Naive thymus-derived CD4-positive, alpha-beta T cell (primary cell): ENCODE measurements at regions not wholly inside any gene's neighbourhood (a gene's known extent, or its start where the extent isn't known, plus 50 kb on each side); places are given as distances from the start of the nearest gene placed in this dataset.

Experiments used
- ATAC-seq: fragments of 150-1000 bp; cut with Tn5 transposase; 2 replicates; pipeline ENCODE4 v1.10.0; 2021; ENCODE audit warnings: mild to moderate bottlenecking, moderate library complexity
- CTCF ChIA-PET: fragments of 350-600 bp; sonication (Branson Sonifier 250); formaldehyde crosslinking; loops from one replicate; lab custom pipeline; 2021; ENCODE audit warnings: antibody characterized with exemption; lab: Charles Lee
- POLR2A ChIA-PET: fragments of 350-600 bp; sonication (Branson Sonifier 250); formaldehyde crosslinking; loops from one replicate; lab custom pipeline; 2021; ENCODE audit warnings: antibody characterized with exemption, inconsistent platforms; lab: Charles Lee
- DNase-seq, 9 donors: peaks; one replicate each; pipeline versions ENCODE4 v3.0.0 to v3.0.0-alpha.2; 2020 to 2022; ENCODE audit warnings: mixed read lengths in 1 of 9
- H3K27ac ChIP-seq: one replicate; pipeline ENCODE4 v1.7.0; 2013; ENCODE audit warnings: mild to moderate bottlenecking, low read depth, low read length, moderate library complexity
- H3K27me3 ChIP-seq, 2 donors: one replicate each; pipeline ENCODE4 v1.7.0; 2013; ENCODE audit warnings: low read length in 2 of 2, mild to moderate bottlenecking in 2 of 2, moderate library complexity in 2 of 2; ENCODE audit not compliant: control insufficient read depth in 2 of 2, insufficient read depth in 2 of 2
- H3K36me3 ChIP-seq, 3 experiments: 1 replicate in 2 of 3; 2 replicates in 1 of 3; pipeline ENCODE4 v1.7.0; 2013; ENCODE audit warnings: low read length in 3 of 3, mild to moderate bottlenecking in 3 of 3, moderate library complexity in 1 of 3; ENCODE audit not compliant: insufficient read depth in 3 of 3, control insufficient read depth in 2 of 3
- H3K4me1 ChIP-seq, 2 donors: one replicate each; pipeline ENCODE4 v1.7.0; 2013; ENCODE audit warnings: low read length in 2 of 2, mild to moderate bottlenecking in 2 of 2, moderate library complexity in 1 of 2; ENCODE audit not compliant: control insufficient read depth in 2 of 2, insufficient read depth in 2 of 2
- H3K4me3 ChIP-seq: 2 replicates; pipeline ENCODE4 v1.7.0; 2013; ENCODE audit warnings: mild to moderate bottlenecking, low read length
- H3K9me3 ChIP-seq, 3 experiments: 1 replicate in 2 of 3; 2 replicates in 1 of 3; pipeline ENCODE4 v1.7.0; 2013; ENCODE audit warnings: low read length in 3 of 3; ENCODE audit not compliant: control insufficient read depth in 2 of 3
- H3K27ac Mint-ChIP-seq, 9 donors: one replicate each; pipeline ENCODE4 v1.8.0; 2020 to 2022; ENCODE audit warnings: mixed read lengths in 9 of 9, mild to moderate bottlenecking in 8 of 9, moderate library complexity in 5 of 9, inconsistent platforms in 2 of 9
- H3K27me3 Mint-ChIP-seq, 5 donors: one replicate each; pipeline ENCODE4 v1.8.0; 2021 to 2022; ENCODE audit warnings: mixed read lengths in 5 of 5, mild to moderate bottlenecking in 1 of 5
- H3K36me3 Mint-ChIP-seq, 5 donors: one replicate each; pipeline ENCODE4 v1.8.0; 2020 to 2022; ENCODE audit warnings: mixed read lengths in 5 of 5, mild to moderate bottlenecking in 3 of 5, inconsistent platforms in 1 of 5
- H3K4me1 Mint-ChIP-seq, 7 donors: one replicate each; pipeline ENCODE4 v1.8.0; 2020 to 2022; ENCODE audit warnings: mixed read lengths in 7 of 7, mild to moderate bottlenecking in 3 of 7, inconsistent platforms in 1 of 7
- H3K4me3 Mint-ChIP-seq, 10 donors: one replicate each; pipeline ENCODE4 v1.8.0; 2020 to 2022; ENCODE audit warnings: mild to moderate bottlenecking in 10 of 10, mixed read lengths in 10 of 10, moderate library complexity in 6 of 10, inconsistent platforms in 2 of 10
- H3K9me3 Mint-ChIP-seq, 11 donors: one replicate each; pipeline ENCODE4 v1.8.0; 2020 to 2022; ENCODE audit warnings: mixed read lengths in 11 of 11, mild to moderate bottlenecking in 4 of 11, inconsistent platforms in 1 of 11, moderate library complexity in 1 of 11
- intact Hi-C, 2 donors: fragments of 100-400 bp; cut with micrococcal nuclease; formaldehyde crosslinking; loops; one replicate each; pipeline ENCODE4 v1.15.1; 2023

- Histone ChIP-seq H3K4me1 (no peaks in the 10 kb centered on the region), H3K36me3 (no peaks in the 10 kb centered on the region), H3K9me3 (no peaks in the 10 kb centered on the region), H3K27me3 (no peaks in the 10 kb centered on the region), H3K4me3 (no peak overlapping the region), H3K27ac (no peak overlapping the region)
- POLR2A ChIA-PET: no interaction called here
- H3K9me3 Mint-ChIP-seq: peaks cover 0 to 1% (median 0%) of the 10 kb centered on the region in 11 donors
- no peak overlapping the region for H3K4me3 Mint-ChIP-seq
- DNase-seq (no peak), ATAC-seq (no peak)
- CTCF ChIA-PET: no interaction called here
- H3K27ac Mint-ChIP-seq: no peak overlapping the region
- intact Hi-C loops: no loop called here
- H3K27me3 Mint-ChIP-seq: peaks cover 13 to 41% (median 19%) of the 10 kb centered on the region in 5 donors
- H3K4me1 Mint-ChIP-seq: peaks cover 0 to 6% (median 0%) of the 10 kb centered on the region in 7 donors
- no peaks in the 10 kb centered on the region for H3K36me3 Mint-ChIP-seq
Observed at GRCh38 chr20:57061051-57061900, 205.2 kb downstream of the BMP7 start.

- no peak for ATAC-seq
- Histone ChIP-seq H3K36me3 (no peaks in the 10 kb centered on the region), H3K27ac (no peak overlapping the region), H3K27me3 (no peaks in the 10 kb centered on the region), H3K4me1 (no peaks in the 10 kb centered on the region), H3K4me3 (no peak overlapping the region), H3K9me3 (no peaks in the 10 kb centered on the region)
- peaks cover 13 to 42% (median 27%) of the 10 kb centered on the region in 5 donors for H3K27me3 Mint-ChIP-seq
- no peaks in the 10 kb centered on the region for H3K36me3 Mint-ChIP-seq
- CTCF ChIA-PET: no interaction called here
- POLR2A ChIA-PET: no interaction called here
- no peak overlapping the region for H3K4me3 Mint-ChIP-seq
- peaks cover 0 to 3% (median 0%) of the 10 kb centered on the region in 11 donors for H3K9me3 Mint-ChIP-seq
- intact Hi-C loops: no loop called here
- no peak for DNase-seq
- H3K4me1 Mint-ChIP-seq: peaks cover 0 to 6% (median 0%) of the 10 kb centered on the region in 7 donors
- H3K27ac Mint-ChIP-seq: no peak overlapping the region
Observed at GRCh38 chr20:57062241-57062640, 204.2 kb downstream of the BMP7 start.

- no peak overlapping the region for H3K27ac Mint-ChIP-seq
- H3K27me3 ChIP-seq: no peaks in the 10 kb centered on the region
Observed at GRCh38 chr20:57062696-57063270, 203.7 kb downstream of the BMP7 start.

GRCh38 chr20:57064836-57065235 lies 201.6 kb downstream of the BMP7 start:
- Mint-ChIP-seq H3K4me3 (no peak overlapping the region), H3K27me3 (peaks cover 19 to 46% (median 33%) of the 10 kb centered on the region in 5 donors), H3K4me1 (no peaks in the 10 kb centered on the region), H3K9me3 (peaks cover 0 to 4% (median 0%) of the 10 kb centered on the region in 11 donors), H3K27ac (no peak overlapping the region), H3K36me3 (no peaks in the 10 kb centered on the region)
- CTCF ChIA-PET: no interaction called here
- Histone ChIP-seq H3K4me3 (no peak overlapping the region), H3K9me3 (no peaks in the 10 kb centered on the region), H3K36me3 (no peaks in the 10 kb centered on the region), H3K27me3 (no peaks in the 10 kb centered on the region), H3K4me1 (no peaks in the 10 kb centered on the region), H3K27ac (no peak overlapping the region)
- POLR2A ChIA-PET: no interaction called here
- DNase-seq (no peak), ATAC-seq (no peak)
- intact Hi-C loops: no loop called here

More at GRCh38 chr20:57062696-57063270, 203.7 kb downstream of the BMP7 start:
- CTCF ChIA-PET: no interaction called here
- Histone ChIP-seq H3K9me3 (no peaks in the 10 kb centered on the region), H3K27ac (no peak overlapping the region), H3K4me1 (no peaks in the 10 kb centered on the region), H3K4me3 (no peak overlapping the region), H3K36me3 (no peaks in the 10 kb centered on the region)
- no peak overlapping the region for H3K4me3 Mint-ChIP-seq
- peaks cover 13 to 42% (median 30%) of the 10 kb centered on the region in 5 donors for H3K27me3 Mint-ChIP-seq
- no peaks in the 10 kb centered on the region for H3K36me3 Mint-ChIP-seq
- H3K9me3 Mint-ChIP-seq: peaks cover 0 to 3% (median 0%) of the 10 kb centered on the region in 11 donors
- POLR2A ChIA-PET: no interaction called here
- no peak for ATAC-seq
- DNase-seq: no peak
- peaks cover 0 to 6% (median 0%) of the 10 kb centered on the region in 7 donors for H3K4me1 Mint-ChIP-seq
- intact Hi-C loops: no loop called here

- Mint-ChIP-seq H3K4me1 (no peaks in the 10 kb centered on the region), H3K27me3 (peaks cover 22 to 49% (median 33%) of the 10 kb centered on the region in 5 donors), H3K27ac (no peak overlapping the region), H3K4me3 (no peak overlapping the region), H3K9me3 (peaks cover 0 to 4% (median 0%) of the 10 kb centered on the region in 11 donors), H3K36me3 (no peaks in the 10 kb centered on the region)
- no peaks in the 10 kb centered on the region for H3K4me1 ChIP-seq
- POLR2A ChIA-PET: no interaction called here
- H3K27ac ChIP-seq: no peak overlapping the region
- DNase-seq (no peak), ATAC-seq (no peak)
- no peak overlapping the region for H3K4me3 ChIP-seq
- no peaks in the 10 kb centered on the region for H3K9me3 ChIP-seq
- intact Hi-C loops: no loop called here
- no peaks in the 10 kb centered on the region for H3K36me3 ChIP-seq
- no peaks in the 10 kb centered on the region for H3K27me3 ChIP-seq
- CTCF ChIA-PET: no interaction called here
Observed at GRCh38 chr20:57065646-57066045, 200.8 kb downstream of the BMP7 start.

GRCh38 chr20:57066126-57066900 lies 200.1 kb downstream of the BMP7 start:
- Histone ChIP-seq H3K27ac (no peak overlapping the region), H3K36me3 (no peaks in the 10 kb centered on the region), H3K4me1 (no peaks in the 10 kb centered on the region), H3K27me3 (no peaks in the 10 kb centered on the region), H3K4me3 (no peak overlapping the region), H3K9me3 (no peaks in the 10 kb centered on the region)
- Mint-ChIP-seq H3K4me1 (peaks cover 0 to 5% (median 3%) of the 10 kb centered on the region in 7 donors), H3K27ac (no peak overlapping the region), H3K27me3 (peaks cover 26 to 54% (median 38%) of the 10 kb centered on the region in 5 donors), H3K4me3 (no peak overlapping the region), H3K36me3 (no peaks in the 10 kb centered on the region), H3K9me3 (peaks cover 0 to 4% (median 0%) of the 10 kb centered on the region in 11 donors)
- no peak for ATAC-seq
- intact Hi-C loops: no loop called here
- DNase-seq: no peak
- ChIA-PET POLR2A (no interaction called here), CTCF (no interaction called here)
